PC-9 (cell line): ENCODE measurements at regions not wholly inside any gene's neighbourhood (a gene's known extent, or its start where the extent isn't known, plus 50 kb on each side); places are given as distances from the start of the nearest gene placed in this dataset.
A peak's percentile ranks its signal among the peaks of the same experiment; 100 is the strongest.

Experiments used
- BruUV-seq: library from RNA; stranded (reverse); fragments of 400-500 nt; replicated peaks from 2 replicates; lab custom pipeline; 2021; lab: Mats Ljungman, UMichigan
- CTCF ChIA-PET: fragments of 300-600 bp; sonication (Branson Sonifier 250); formaldehyde crosslinking; loops from one replicate; lab custom pipeline; 2022; ENCODE audit warnings: antibody characterized with exemption; lab: Charles Lee
- POLR2A ChIA-PET: fragments of 300-600 bp; sonication (Branson Sonifier 250); formaldehyde crosslinking; loops from one replicate; lab custom pipeline; 2022; ENCODE audit warnings: antibody characterized with exemption; ENCODE audit not compliant: unreplicated experiment; lab: Charles Lee
- DNase-seq, 2 experiments: peaks; one replicate each; pipeline versions ENCODE4 v3.0.0 to v3.0.0-alpha.2; 2015 to 2022; ENCODE audit warnings: mixed read lengths in 1 of 2
- H2AFZ ChIP-seq: fragments of 200-600 bp; sonication (generic); 2 replicates; pipeline ENCODE4 v1.8.1; 2017; ENCODE audit warnings: antibody characterized with exemption
- H3F3A ChIP-seq: fragments of 200-600 bp; sonication (generic); 2 replicates; pipeline ENCODE4 v1.8.1; 2017; ENCODE audit warnings: antibody characterized with exemption, mild to moderate bottlenecking, low read depth; ENCODE audit not compliant: insufficient read depth
- H3K27ac ChIP-seq: fragments of 200-600 bp; sonication (generic); 2 replicates; pipeline ENCODE4 v1.6.1; 2016; ENCODE audit warnings: mixed run types
- H3K27me3 ChIP-seq: fragments of 200-600 bp; sonication (generic); 2 replicates; pipeline ENCODE4 v1.6.1; 2016; ENCODE audit warnings: low read depth, mixed run types; ENCODE audit not compliant: insufficient read depth
- H3K36me3 ChIP-seq: fragments of 200-600 bp; sonication (generic); 2 replicates; pipeline ENCODE4 v1.6.1; 2016; ENCODE audit warnings: low read depth, mixed run types
- H3K4me1 ChIP-seq: fragments of 200-600 bp; sonication (generic); replicated peaks from 2 replicates; pipeline ENCODE4 v1.6.1; 2016; ENCODE audit warnings: mixed run types; ENCODE audit not compliant: insufficient read depth
- H3K4me2 ChIP-seq: fragments of 200-600 bp; sonication (generic); 2 replicates; pipeline ENCODE4 v1.6.1; 2017; ENCODE audit warnings: mixed run types
- H3K4me3 ChIP-seq: fragments of 200-600 bp; sonication (generic); 2 replicates; pipeline ENCODE4 v1.6.1; 2016; ENCODE audit warnings: mixed run types
- H3K79me2 ChIP-seq: fragments of 200-600 bp; sonication (generic); 2 replicates; pipeline ENCODE4 v1.6.1; 2017; ENCODE audit warnings: low read depth, mixed run types
- H3K9me2 ChIP-seq: fragments of 200-600 bp; sonication (generic); 2 replicates; pipeline ENCODE4 v1.8.1; 2017; ENCODE audit warnings: mild to moderate bottlenecking; ENCODE audit not compliant: insufficient read depth
- H3K9me3 ChIP-seq: fragments of 200-600 bp; sonication (generic); 2 replicates; pipeline ENCODE4 v1.8.1; 2016; ENCODE audit warnings: low read depth; ENCODE audit not compliant: insufficient read depth
- H4K20me1 ChIP-seq: fragments of 200-600 bp; sonication (generic); 2 replicates; pipeline ENCODE4 v1.8.1; 2017; ENCODE audit not compliant: insufficient read depth
- EZH2 ChIP-seq: fragments of 200-600 bp; sonication (generic); IDR thresholded peaks from 2 replicates; pipeline ENCODE4 v1.8.0; 2017; ENCODE audit warnings: antibody characterized with exemption, low read depth
- intact Hi-C: fragments of 100-400 bp; cut with micrococcal nuclease; formaldehyde crosslinking; loops from one replicate; pipeline ENCODE4 v1.10.0; 2022; ENCODE audit not compliant: unreplicated experiment
- TF ChIP-seq, protein P1 (sequence below): fragments of 200-600 bp; sonication (generic); conservative IDR thresholded peaks from 2 replicates; pipeline ENCODE4 v1.6.1; 2017; ENCODE audit warnings: mixed run types, antibody characterized with exemption, mild to moderate bottlenecking, moderate library complexity

DNA sequence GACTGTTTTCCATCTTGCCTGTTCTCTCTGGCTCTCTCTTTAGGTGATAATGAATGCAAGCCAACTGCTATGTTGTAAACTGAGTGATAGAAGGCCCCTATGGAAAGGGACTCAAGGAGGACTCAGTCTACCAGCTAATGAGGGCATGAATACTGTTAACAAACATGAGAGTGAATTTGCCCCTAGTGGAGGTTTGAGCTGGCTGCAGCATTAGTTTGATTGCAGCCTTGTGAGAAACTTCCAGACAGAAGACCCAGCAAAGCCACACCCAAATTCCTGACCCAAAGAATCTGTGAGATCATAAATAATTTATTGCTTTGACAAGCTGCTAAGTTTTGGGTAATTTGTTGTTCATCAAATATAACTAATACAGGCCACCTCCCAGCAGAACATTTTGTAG lies 50.0 kb upstream of the PLCB1 start:
- no peaks in the 10 kb centered on the region for H4K20me1 ChIP-seq
- ChIA-PET POLR2A (no interaction called here), CTCF (no interaction called here)
- no peaks in the 10 kb centered on the region for H3K9me3 ChIP-seq
- no peaks in the 10 kb centered on the region for H3K36me3 ChIP-seq
- H2AFZ ChIP-seq, result no peak overlapping the region
- H3K79me2 ChIP-seq, result no peaks in the 10 kb centered on the region
- no peak overlapping the region for H3K27ac ChIP-seq
- TF ChIP-seq, protein P1, sequence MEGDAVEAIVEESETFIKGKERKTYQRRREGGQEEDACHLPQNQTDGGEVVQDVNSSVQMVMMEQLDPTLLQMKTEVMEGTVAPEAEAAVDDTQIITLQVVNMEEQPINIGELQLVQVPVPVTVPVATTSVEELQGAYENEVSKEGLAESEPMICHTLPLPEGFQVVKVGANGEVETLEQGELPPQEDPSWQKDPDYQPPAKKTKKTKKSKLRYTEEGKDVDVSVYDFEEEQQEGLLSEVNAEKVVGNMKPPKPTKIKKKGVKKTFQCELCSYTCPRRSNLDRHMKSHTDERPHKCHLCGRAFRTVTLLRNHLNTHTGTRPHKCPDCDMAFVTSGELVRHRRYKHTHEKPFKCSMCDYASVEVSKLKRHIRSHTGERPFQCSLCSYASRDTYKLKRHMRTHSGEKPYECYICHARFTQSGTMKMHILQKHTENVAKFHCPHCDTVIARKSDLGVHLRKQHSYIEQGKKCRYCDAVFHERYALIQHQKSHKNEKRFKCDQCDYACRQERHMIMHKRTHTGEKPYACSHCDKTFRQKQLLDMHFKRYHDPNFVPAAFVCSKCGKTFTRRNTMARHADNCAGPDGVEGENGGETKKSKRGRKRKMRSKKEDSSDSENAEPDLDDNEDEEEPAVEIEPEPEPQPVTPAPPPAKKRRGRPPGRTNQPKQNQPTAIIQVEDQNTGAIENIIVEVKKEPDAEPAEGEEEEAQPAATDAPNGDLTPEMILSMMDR, result peak; percentile 41; the same call in 1 of the 2 replicates
- TF ChIP-seq EZH2, result no peak
- no peak overlapping the region for H3K4me3 ChIP-seq
- H3K27me3 ChIP-seq, result no peaks in the 10 kb centered on the region
- H3K4me2 ChIP-seq, result no peak overlapping the region
- no peaks in the 10 kb centered on the region for H3F3A ChIP-seq
- H3K4me1 ChIP-seq, result no peaks in the 10 kb centered on the region
- no TSS peak for BruUV-seq
- intact Hi-C loops, result no loop called here
- no peaks in the 10 kb centered on the region; the same call in 1 of the 2 replicates for H3K9me2 ChIP-seq
- DNase-seq, result no peak
